ENCODE measurements at regions not wholly inside any gene's neighbourhood (a gene's known extent, or its start where the extent isn't known, plus 50 kb on each side); places are given as distances from the start of the nearest gene placed in this dataset.

GRCh38 chr7:131654249-131654558 lies 97.8 kb upstream of the PODXL start:
- Histone ChIP-seq H3K79me2 (ENCODE audit: insufficient read depth) (peaks cover 30% of the 10 kb centered on the region; the same call in 1 of the 2 replicates), H3F3A (replicated peaks; ENCODE audit: insufficient read depth) (peaks cover 12% of the 10 kb centered on the region), H3K27me3 (ENCODE audit: insufficient read depth) (no peaks in the 10 kb centered on the region), H3K27ac (ENCODE audit: low read depth in 2 of 2, low read length in 1 of 2) (peak overlapping the region in 1 of 2 experiments; percentile 52; a peak in 2 of 4 replicates), H3K9me3 (no peaks in the 10 kb centered on the region), H3K9ac (peak overlapping the region; percentile 30; the same call in 1 of the 2 replicates), H2AFZ (ENCODE audit: low read depth) (no peak overlapping the region), H3K9me2 (no peaks in the 10 kb centered on the region), H3K4me2 (peak overlapping the region; percentile 61), H4K20me1 (ENCODE audit: insufficient read depth) (no peaks in the 10 kb centered on the region), H3K36me3 (replicated peaks in 1 of 2; ENCODE audit: control insufficient read depth in 1 of 2, insufficient read depth in 2 of 2, low read length in 1 of 2) (no peaks in the 10 kb centered on the region), H3K4me3 (ENCODE audit: low read depth in 2 of 2, low read length in 1 of 2) (peak overlapping the region in 1 of 2 experiments; percentile 41; a peak in 1 of 4 replicates), H3K4me1 (ENCODE audit: control insufficient read depth in 1 of 2, insufficient read depth in 2 of 2, low read depth in 1 of 2, low read length in 1 of 2) (no peaks in the 10 kb centered on the region; a peak in 1 of 4 replicates)
- TF ChIP-seq, protein P1, sequence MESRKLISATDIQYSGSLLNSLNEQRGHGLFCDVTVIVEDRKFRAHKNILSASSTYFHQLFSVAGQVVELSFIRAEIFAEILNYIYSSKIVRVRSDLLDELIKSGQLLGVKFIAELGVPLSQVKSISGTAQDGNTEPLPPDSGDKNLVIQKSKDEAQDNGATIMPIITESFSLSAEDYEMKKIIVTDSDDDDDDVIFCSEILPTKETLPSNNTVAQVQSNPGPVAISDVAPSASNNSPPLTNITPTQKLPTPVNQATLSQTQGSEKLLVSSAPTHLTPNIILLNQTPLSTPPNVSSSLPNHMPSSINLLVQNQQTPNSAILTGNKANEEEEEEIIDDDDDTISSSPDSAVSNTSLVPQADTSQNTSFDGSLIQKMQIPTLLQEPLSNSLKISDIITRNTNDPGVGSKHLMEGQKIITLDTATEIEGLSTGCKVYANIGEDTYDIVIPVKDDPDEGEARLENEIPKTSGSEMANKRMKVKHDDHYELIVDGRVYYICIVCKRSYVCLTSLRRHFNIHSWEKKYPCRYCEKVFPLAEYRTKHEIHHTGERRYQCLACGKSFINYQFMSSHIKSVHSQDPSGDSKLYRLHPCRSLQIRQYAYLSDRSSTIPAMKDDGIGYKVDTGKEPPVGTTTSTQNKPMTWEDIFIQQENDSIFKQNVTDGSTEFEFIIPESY (IDR thresholded peaks at IDR 0.05; ENCODE audit: borderline replicate concordance, low read depth), result no peak
- TF ChIP-seq ELF1 (IDR thresholded peaks at IDR 0.05), result no peak
- no peak for TF ChIP-seq MAX (IDR thresholded peaks at IDR 0.05; ENCODE audit: low read depth)
- no peak for TF ChIP-seq FOXM1 (IDR thresholded peaks at IDR 0.05; ENCODE audit: low read depth)
- 87% methylated on average over 1 of the region's 1 CpG for WGBS (ENCODE audit: low lambda C conversion rate)
- ChIA-PET CTCF (interaction anchor here (0.5 to 6.6 kb wide), 58 partner anchors 8 to 757 kb away, joined by 3 to 291 read pairs (median 6); partner anchors contain the start of gene PODXL), POLR2A (interaction anchor here (1.0 kb wide), 1 partner anchor 146 kb away, joined by 3 read pairs; no protein-coding TSS in a partner anchor)
- no peak for DNase-seq

GRCh38 chr7:131653418-131654248 lies 97.2 kb upstream of the PODXL start:
- no peaks in the 10 kb centered on the region for H3K9me2 ChIP-seq
- H3F3A ChIP-seq (replicated peaks; ENCODE audit: insufficient read depth), result peaks cover 12% of the 10 kb centered on the region
- peak; percentile 30 for DNase-seq
- peaks cover 28% of the 10 kb centered on the region; the same call in 1 of the 2 replicates for H3K79me2 ChIP-seq (ENCODE audit: insufficient read depth)
- CTCF ChIA-PET, result interaction anchor here (0.7 to 6.6 kb wide), 18 partner anchors 12 to 199 kb away, joined by 3 to 291 read pairs (median 10); no protein-coding TSS in a partner anchor
- peak overlapping the region in 1 of 2 experiments; percentile 41; a peak in 1 of 4 replicates for H3K4me3 ChIP-seq (ENCODE audit: low read depth in 2 of 2, low read length in 1 of 2)
- H3K4me1 ChIP-seq (ENCODE audit: control insufficient read depth in 1 of 2, insufficient read depth in 2 of 2, low read depth in 1 of 2, low read length in 1 of 2), result peaks cover 0 to 3% of the 10 kb centered on the region in 2 experiments; a peak in 1 of 4 replicates
- no peaks in the 10 kb centered on the region for H4K20me1 ChIP-seq (ENCODE audit: insufficient read depth)
- WGBS (ENCODE audit: low lambda C conversion rate), result 48% methylated on average over 12 of the region's 12 CpGs
- peak overlapping the region; percentile 61 for H3K4me2 ChIP-seq
- no peaks in the 10 kb centered on the region for H3K36me3 ChIP-seq (replicated peaks in 1 of 2; ENCODE audit: control insufficient read depth in 1 of 2, insufficient read depth in 2 of 2, low read length in 1 of 2)
- H2AFZ ChIP-seq (ENCODE audit: low read depth), result peak overlapping the region; percentile 10; the same call in 1 of the 2 replicates
- H3K9ac ChIP-seq, result peak overlapping the region; percentile 30; the same call in 1 of the 2 replicates
- no peaks in the 10 kb centered on the region for H3K9me3 ChIP-seq
- TF ChIP-seq CHD2 (IDR thresholded peaks at IDR 0.05; ENCODE audit: low read length, partially characterized antibody) (no peak), TAF1 (IDR thresholded peaks at IDR 0.05; ENCODE audit: borderline replicate concordance, low read depth, low read length) (0 out of 2 replicates have a peak, but pooled peaks have one; percentile 8), MAX (IDR thresholded peaks at IDR 0.05; ENCODE audit: low read depth) (peak; percentile 60; the same call in 1 of the 2 replicates), TCF12 (IDR thresholded peaks at IDR 0.05) (peak; percentile 67), POLR2AphosphoS5 (IDR thresholded peaks at IDR 0.05; ENCODE audit: low read depth, low read length) (0 out of 2 replicates have a peak, but pooled peaks have one; percentile 35), ELF1 (IDR thresholded peaks at IDR 0.05) (no peak), YY1 (IDR thresholded peaks at IDR 0.05; ENCODE audit: low read depth) (no peak), FOSL2 (IDR thresholded peaks at IDR 0.05; ENCODE audit: borderline replicate concordance, low read depth) (peak; percentile 63), SIN3A (IDR thresholded peaks at IDR 0.05; ENCODE audit: borderline replicate concordance, low read depth, low read length) (no peak)
- TF ChIP-seq, protein P2, sequence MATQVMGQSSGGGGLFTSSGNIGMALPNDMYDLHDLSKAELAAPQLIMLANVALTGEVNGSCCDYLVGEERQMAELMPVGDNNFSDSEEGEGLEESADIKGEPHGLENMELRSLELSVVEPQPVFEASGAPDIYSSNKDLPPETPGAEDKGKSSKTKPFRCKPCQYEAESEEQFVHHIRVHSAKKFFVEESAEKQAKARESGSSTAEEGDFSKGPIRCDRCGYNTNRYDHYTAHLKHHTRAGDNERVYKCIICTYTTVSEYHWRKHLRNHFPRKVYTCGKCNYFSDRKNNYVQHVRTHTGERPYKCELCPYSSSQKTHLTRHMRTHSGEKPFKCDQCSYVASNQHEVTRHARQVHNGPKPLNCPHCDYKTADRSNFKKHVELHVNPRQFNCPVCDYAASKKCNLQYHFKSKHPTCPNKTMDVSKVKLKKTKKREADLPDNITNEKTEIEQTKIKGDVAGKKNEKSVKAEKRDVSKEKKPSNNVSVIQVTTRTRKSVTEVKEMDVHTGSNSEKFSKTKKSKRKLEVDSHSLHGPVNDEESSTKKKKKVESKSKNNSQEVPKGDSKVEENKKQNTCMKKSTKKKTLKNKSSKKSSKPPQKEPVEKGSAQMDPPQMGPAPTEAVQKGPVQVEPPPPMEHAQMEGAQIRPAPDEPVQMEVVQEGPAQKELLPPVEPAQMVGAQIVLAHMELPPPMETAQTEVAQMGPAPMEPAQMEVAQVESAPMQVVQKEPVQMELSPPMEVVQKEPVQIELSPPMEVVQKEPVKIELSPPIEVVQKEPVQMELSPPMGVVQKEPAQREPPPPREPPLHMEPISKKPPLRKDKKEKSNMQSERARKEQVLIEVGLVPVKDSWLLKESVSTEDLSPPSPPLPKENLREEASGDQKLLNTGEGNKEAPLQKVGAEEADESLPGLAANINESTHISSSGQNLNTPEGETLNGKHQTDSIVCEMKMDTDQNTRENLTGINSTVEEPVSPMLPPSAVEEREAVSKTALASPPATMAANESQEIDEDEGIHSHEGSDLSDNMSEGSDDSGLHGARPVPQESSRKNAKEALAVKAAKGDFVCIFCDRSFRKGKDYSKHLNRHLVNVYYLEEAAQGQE (IDR thresholded peaks at IDR 0.05; ENCODE audit: low read depth, low read length), result 0 out of 2 replicates have a peak, but pooled peaks have one; percentile 43
- peak overlapping the region in 1 of 2 experiments; percentile 52; a peak in 2 of 4 replicates for H3K27ac ChIP-seq (ENCODE audit: low read depth in 2 of 2, low read length in 1 of 2)
- POLR2A ChIA-PET, result no interaction called here
- H3K27me3 ChIP-seq (ENCODE audit: insufficient read depth), result no peaks in the 10 kb centered on the region

Data from SK-N-SH (cell line).